ENCODE measurements at regions not wholly inside any gene's neighbourhood (a gene's known extent, or its start where the extent isn't known, plus 50 kb on each side); places are given as distances from the start of the nearest gene placed in this dataset.

DNA sequence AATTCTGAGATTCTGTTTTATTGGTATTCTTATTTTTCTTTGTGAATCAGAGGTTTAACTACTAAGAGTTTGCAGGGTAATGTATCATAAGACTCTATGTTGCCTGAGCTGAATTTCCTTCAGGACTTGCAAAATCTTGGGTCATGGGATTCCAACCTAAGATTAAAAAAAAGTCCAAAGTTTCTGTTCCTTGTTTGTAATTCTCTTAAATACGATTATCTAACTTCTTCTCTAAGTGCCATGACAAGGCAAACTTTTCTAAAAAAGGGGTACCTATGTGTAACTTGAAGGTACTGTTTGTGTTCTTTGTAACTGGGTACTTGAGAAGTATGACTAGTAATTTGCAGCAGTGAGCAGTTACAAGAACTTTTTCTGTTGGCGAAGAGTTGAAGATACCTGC is 181.3 kb upstream of the ZEB2 start:
- TF ChIP-seq, protein P1, sequence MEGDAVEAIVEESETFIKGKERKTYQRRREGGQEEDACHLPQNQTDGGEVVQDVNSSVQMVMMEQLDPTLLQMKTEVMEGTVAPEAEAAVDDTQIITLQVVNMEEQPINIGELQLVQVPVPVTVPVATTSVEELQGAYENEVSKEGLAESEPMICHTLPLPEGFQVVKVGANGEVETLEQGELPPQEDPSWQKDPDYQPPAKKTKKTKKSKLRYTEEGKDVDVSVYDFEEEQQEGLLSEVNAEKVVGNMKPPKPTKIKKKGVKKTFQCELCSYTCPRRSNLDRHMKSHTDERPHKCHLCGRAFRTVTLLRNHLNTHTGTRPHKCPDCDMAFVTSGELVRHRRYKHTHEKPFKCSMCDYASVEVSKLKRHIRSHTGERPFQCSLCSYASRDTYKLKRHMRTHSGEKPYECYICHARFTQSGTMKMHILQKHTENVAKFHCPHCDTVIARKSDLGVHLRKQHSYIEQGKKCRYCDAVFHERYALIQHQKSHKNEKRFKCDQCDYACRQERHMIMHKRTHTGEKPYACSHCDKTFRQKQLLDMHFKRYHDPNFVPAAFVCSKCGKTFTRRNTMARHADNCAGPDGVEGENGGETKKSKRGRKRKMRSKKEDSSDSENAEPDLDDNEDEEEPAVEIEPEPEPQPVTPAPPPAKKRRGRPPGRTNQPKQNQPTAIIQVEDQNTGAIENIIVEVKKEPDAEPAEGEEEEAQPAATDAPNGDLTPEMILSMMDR (IDR thresholded peaks at IDR 0.05), result no peak
- H3K4me1 Mint-ChIP-seq (ENCODE audit: low read depth), result no peaks in the 10 kb centered on the region

DNA sequence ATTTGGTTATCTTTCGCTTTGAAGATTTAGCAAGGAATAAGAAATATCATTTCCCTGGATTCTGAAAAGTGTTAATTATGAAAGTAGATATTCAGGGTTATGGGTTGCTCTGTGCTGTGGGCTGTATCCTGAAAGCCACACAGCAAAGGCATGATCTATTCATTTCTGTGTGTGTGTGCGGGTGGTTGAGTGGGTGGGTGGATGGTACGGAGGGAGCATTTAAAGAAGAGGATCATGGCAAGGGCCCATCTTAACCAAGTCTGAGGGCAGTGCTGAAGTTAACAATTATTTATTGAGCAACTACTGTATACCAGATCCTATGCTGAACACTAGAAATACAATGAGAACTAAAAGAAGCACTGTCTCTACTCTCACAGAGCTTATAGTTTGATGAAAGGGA is 178.2 kb upstream of the ZEB2 start:
- H3K4me3 Mint-ChIP-seq, result no peak overlapping the region
- ATAC-seq (ENCODE audit: poor library complexity) (no peak), DNase-seq (no peak)
- no peak overlapping the region for H3K27ac ChIP-seq (ENCODE audit: low read depth in 1 of 2, low read length in 2 of 2)
- no peaks in the 10 kb centered on the region for H3K9me3 Mint-ChIP-seq
- H3K4me3 ChIP-seq (ENCODE audit: low read length), result no peak overlapping the region
- no peaks in the 10 kb centered on the region for H3K9me3 ChIP-seq (ENCODE audit: control insufficient read depth in 1 of 2, insufficient read depth in 1 of 2, low read length in 2 of 2)
- H3K36me3 Mint-ChIP-seq (ENCODE audit: low read depth), result no peaks in the 10 kb centered on the region
- no peaks in the 10 kb centered on the region for H3K4me1 Mint-ChIP-seq (ENCODE audit: low read depth)
- H3K4me1 ChIP-seq (ENCODE audit: insufficient read depth, low read length), result no peaks in the 10 kb centered on the region
- no peak overlapping the region for H3K27ac Mint-ChIP-seq
- no peaks in the 10 kb centered on the region for H3K27me3 Mint-ChIP-seq
- ChIA-PET POLR2A (no interaction called here), CTCF (no interaction called here)
- no peaks in the 10 kb centered on the region for H3K36me3 ChIP-seq (ENCODE audit: insufficient read depth, low read length)
- H3K27me3 ChIP-seq (ENCODE audit: control insufficient read depth in 1 of 2, insufficient read depth in 2 of 2, low read length in 2 of 2), result no peaks in the 10 kb centered on the region
- intact Hi-C loops (cut with DNase I, micrococcal nuclease), result no loop called here
- TF ChIP-seq, protein P1 (IDR thresholded peaks at IDR 0.05), result no peak

More for the DNA sequence above, 181.3 kb upstream of the ZEB2 start:
- ChIA-PET POLR2A (no interaction called here), CTCF (no interaction called here)
- Histone ChIP-seq H3K9me3 (ENCODE audit: control insufficient read depth in 1 of 2, insufficient read depth in 1 of 2, low read length in 2 of 2) (no peaks in the 10 kb centered on the region), H3K4me1 (ENCODE audit: insufficient read depth, low read length) (no peaks in the 10 kb centered on the region), H3K36me3 (ENCODE audit: insufficient read depth, low read length) (no peaks in the 10 kb centered on the region), H3K4me3 (ENCODE audit: low read length) (no peak overlapping the region), H3K27ac (ENCODE audit: low read depth in 1 of 2, low read length in 2 of 2) (peak overlapping the region in 1 of 2 donors; percentile 43), H3K27me3 (ENCODE audit: control insufficient read depth in 1 of 2, insufficient read depth in 2 of 2, low read length in 2 of 2) (no peaks in the 10 kb centered on the region)
- Mint-ChIP-seq H3K4me3 (no peak overlapping the region), H3K36me3 (ENCODE audit: low read depth) (no peaks in the 10 kb centered on the region), H3K27me3 (peaks cover 11% of the 10 kb centered on the region), H3K9me3 (no peaks in the 10 kb centered on the region), H3K27ac (no peak overlapping the region)
- ATAC-seq (ENCODE audit: poor library complexity), result no peak
- DNase-seq, result peak in 2 of 14 experiments; percentile 46 to 61
- intact Hi-C loops (cut with DNase I, micrococcal nuclease), result no loop called here

DNA sequence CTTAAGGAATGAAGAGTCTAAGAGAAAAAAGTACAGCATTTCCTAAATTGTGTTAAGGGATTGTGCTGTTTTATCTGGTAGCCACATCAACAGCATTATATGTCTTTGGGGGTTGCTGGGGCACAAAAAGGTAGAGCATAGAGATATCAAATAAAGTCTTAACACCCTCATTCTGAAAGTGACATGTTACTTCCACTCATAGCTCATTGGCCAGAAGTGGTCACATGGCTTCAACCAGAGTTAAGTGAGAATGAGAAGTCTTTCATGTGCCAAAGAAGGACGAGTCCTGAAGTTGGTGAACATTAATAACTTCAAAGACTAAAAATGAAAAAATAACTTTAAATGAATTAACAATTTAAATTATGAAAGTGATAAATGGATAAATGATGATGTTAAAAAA is 175.7 kb upstream of the ZEB2 start:
- intact Hi-C loops (cut with DNase I, micrococcal nuclease), result no loop called here
- H3K36me3 ChIP-seq (ENCODE audit: insufficient read depth, low read length), result no peaks in the 10 kb centered on the region
- H3K27ac Mint-ChIP-seq, result no peak overlapping the region
- no peaks in the 10 kb centered on the region for H3K27me3 ChIP-seq (ENCODE audit: control insufficient read depth in 1 of 2, insufficient read depth in 2 of 2, low read length in 2 of 2)
- no peak overlapping the region for H3K4me3 ChIP-seq (ENCODE audit: low read length)
- no peak for ATAC-seq (ENCODE audit: poor library complexity)
- DNase-seq, result no peak
- no peaks in the 10 kb centered on the region for H3K9me3 Mint-ChIP-seq
- no peaks in the 10 kb centered on the region for H3K4me1 ChIP-seq (ENCODE audit: insufficient read depth, low read length)
- no peaks in the 10 kb centered on the region for H3K9me3 ChIP-seq (ENCODE audit: control insufficient read depth in 1 of 2, insufficient read depth in 1 of 2, low read length in 2 of 2)
- POLR2A ChIA-PET, result interaction anchor here (0.6 kb wide), 1 partner anchor 11 kb away, joined by 3 read pairs; no protein-coding TSS in a partner anchor
- CTCF ChIA-PET, result no interaction called here
- H3K36me3 Mint-ChIP-seq (ENCODE audit: low read depth), result no peaks in the 10 kb centered on the region
- H3K27ac ChIP-seq (ENCODE audit: low read depth in 1 of 2, low read length in 2 of 2), result no peak overlapping the region
- H3K27me3 Mint-ChIP-seq, result peaks cover 4% of the 10 kb centered on the region
- H3K4me1 Mint-ChIP-seq (ENCODE audit: low read depth), result no peaks in the 10 kb centered on the region
- TF ChIP-seq, protein P1 (IDR thresholded peaks at IDR 0.05), result no peak
- no peak overlapping the region for H3K4me3 Mint-ChIP-seq
